Neural crest cell (in vitro differentiated cells): ENCODE measurements at regions not wholly inside any gene's neighbourhood (a gene's known extent, or its start where the extent isn't known, plus 50 kb on each side); places are given as distances from the start of the nearest gene placed in this dataset.
A peak's percentile ranks its signal among the peaks of the same experiment; 100 is the strongest.

Experiments used
- DNase-seq: peaks from one replicate; pipeline ENCODE4 v3.0.0; 2021; ENCODE audit warnings: low read depth, mixed read lengths, low spot score
- H3K27ac Mint-ChIP-seq: one replicate; pipeline ENCODE4 v1.8.0; 2021; ENCODE audit warnings: mild to moderate bottlenecking, mixed read lengths; ENCODE audit not compliant: unreplicated experiment
- H3K27me3 Mint-ChIP-seq: 2 replicates; pipeline ENCODE4 v1.8.0; 2021; ENCODE audit warnings: low read depth, mild to moderate bottlenecking, mixed read lengths
- H3K36me3 Mint-ChIP-seq: 2 replicates; pipeline ENCODE4 v1.8.0; 2021; ENCODE audit warnings: low read depth, mild to moderate bottlenecking, mixed read lengths
- H3K4me1 Mint-ChIP-seq: 2 replicates; pipeline ENCODE4 v1.8.0; 2021; ENCODE audit warnings: mixed read lengths
- H3K4me3 Mint-ChIP-seq: one replicate; pipeline ENCODE4 v1.8.0; 2021; ENCODE audit warnings: mild to moderate bottlenecking, mixed read lengths
- H3K9me3 Mint-ChIP-seq: 2 replicates; pipeline ENCODE4 v1.8.0; 2021; ENCODE audit warnings: mixed read lengths
- TF ChIP-seq, protein P1 (sequence below): fragments of 200-600 bp; sonication (generic); conservative IDR thresholded peaks from 2 replicates; pipeline ENCODE4 v1.5.0; 2021; ENCODE audit warnings: antibody characterized with exemption, mild to moderate bottlenecking

DNA sequence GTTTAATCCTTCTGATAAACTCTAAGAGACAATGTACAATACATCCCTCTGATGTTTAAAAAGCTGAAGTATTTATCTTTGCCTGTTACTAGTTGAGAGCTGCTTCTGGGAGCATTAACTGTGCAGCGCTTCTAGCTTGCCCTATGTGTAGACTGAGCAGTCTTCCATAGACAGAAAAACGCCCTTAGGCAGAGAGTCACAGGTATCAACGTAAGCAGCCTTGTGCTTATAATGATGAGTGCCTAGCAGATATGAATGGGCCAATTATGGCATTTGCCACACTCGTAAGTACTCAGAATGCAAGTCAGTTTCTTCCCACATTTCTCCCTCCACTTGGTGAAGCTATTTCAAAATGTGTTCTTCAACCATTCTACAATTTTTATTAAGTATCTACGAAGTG, 731.1 kb upstream of the SLC8A1 start:
- no peak for DNase-seq
- no peaks in the 10 kb centered on the region for H3K27me3 Mint-ChIP-seq
- TF ChIP-seq, protein P1, sequence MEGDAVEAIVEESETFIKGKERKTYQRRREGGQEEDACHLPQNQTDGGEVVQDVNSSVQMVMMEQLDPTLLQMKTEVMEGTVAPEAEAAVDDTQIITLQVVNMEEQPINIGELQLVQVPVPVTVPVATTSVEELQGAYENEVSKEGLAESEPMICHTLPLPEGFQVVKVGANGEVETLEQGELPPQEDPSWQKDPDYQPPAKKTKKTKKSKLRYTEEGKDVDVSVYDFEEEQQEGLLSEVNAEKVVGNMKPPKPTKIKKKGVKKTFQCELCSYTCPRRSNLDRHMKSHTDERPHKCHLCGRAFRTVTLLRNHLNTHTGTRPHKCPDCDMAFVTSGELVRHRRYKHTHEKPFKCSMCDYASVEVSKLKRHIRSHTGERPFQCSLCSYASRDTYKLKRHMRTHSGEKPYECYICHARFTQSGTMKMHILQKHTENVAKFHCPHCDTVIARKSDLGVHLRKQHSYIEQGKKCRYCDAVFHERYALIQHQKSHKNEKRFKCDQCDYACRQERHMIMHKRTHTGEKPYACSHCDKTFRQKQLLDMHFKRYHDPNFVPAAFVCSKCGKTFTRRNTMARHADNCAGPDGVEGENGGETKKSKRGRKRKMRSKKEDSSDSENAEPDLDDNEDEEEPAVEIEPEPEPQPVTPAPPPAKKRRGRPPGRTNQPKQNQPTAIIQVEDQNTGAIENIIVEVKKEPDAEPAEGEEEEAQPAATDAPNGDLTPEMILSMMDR = no peak
- no peak overlapping the region for H3K4me3 Mint-ChIP-seq
- H3K36me3 Mint-ChIP-seq = no peaks in the 10 kb centered on the region
- H3K27ac Mint-ChIP-seq = no peak overlapping the region
- no peaks in the 10 kb centered on the region for H3K4me1 Mint-ChIP-seq
- no peaks in the 10 kb centered on the region for H3K9me3 Mint-ChIP-seq

GRCh38 chr2:41187376-41188122, 735.7 kb upstream of the SLC8A1 start:
- Mint-ChIP-seq H3K4me3 (no peak overlapping the region), H3K27ac (no peak overlapping the region), H3K36me3 (no peaks in the 10 kb centered on the region), H3K9me3 (no peaks in the 10 kb centered on the region), H3K4me1 (no peaks in the 10 kb centered on the region), H3K27me3 (no peaks in the 10 kb centered on the region)
- no peak for DNase-seq
- TF ChIP-seq, protein P1 = no peak

DNA sequence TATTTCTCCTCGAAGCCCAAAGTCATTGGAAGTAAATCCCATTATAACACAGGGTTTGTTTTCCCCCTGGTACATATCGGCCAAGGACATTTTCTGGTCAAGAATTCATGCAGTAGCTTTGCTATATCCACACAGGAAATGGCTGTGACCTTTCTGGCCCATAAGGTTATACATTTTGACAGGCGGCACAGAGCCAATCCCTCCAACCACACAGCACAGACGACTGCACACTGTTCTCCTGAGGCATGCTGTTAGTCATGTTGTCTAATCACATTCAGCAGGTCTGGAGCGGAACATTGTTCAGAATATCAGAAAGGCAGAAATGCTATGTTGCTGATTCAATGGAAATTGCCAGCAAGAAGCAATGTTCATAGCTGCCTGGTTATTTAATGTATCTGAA, 742.3 kb upstream of the SLC8A1 start:
- Mint-ChIP-seq H3K27ac (no peak overlapping the region), H3K27me3 (no peaks in the 10 kb centered on the region), H3K36me3 (no peaks in the 10 kb centered on the region), H3K9me3 (no peaks in the 10 kb centered on the region), H3K4me3 (no peak overlapping the region), H3K4me1 (peaks cover 16% of the 10 kb centered on the region)
- TF ChIP-seq, protein P1 = no peak
- DNase-seq = peak; percentile 2

- Mint-ChIP-seq H3K9me3 (no peaks in the 10 kb centered on the region), H3K27me3 (no peaks in the 10 kb centered on the region), H3K4me3 (no peak overlapping the region), H3K36me3 (no peaks in the 10 kb centered on the region), H3K27ac (no peak overlapping the region), H3K4me1 (peaks cover 16% of the 10 kb centered on the region)
- no peak for DNase-seq
- TF ChIP-seq, protein P1 = no peak
Observed at GRCh38 chr2:41197781-41198180, 745.9 kb upstream of the SLC8A1 start.

DNA sequence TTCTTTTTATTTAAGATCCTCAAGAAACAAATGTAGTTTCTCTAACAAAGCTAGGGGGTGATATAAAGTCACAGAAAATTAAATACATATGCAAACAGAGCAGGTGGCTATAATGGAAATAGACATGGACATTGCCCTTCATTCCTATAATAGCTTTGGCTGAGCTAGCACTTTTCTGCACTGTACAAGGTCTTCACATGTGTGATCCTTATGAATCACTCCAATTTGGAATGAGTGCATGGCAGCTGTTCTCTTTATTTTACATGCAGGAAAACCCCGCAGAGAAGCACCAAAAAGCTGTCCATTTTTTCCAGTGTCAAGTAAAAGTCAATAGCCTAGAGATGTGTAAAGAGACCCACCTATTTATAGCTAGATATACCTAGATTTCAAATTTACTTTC, 747.4 kb upstream of the SLC8A1 start:
- Mint-ChIP-seq H3K4me3 (no peak overlapping the region), H3K9me3 (no peaks in the 10 kb centered on the region), H3K36me3 (no peaks in the 10 kb centered on the region), H3K27ac (no peak overlapping the region), H3K27me3 (no peaks in the 10 kb centered on the region), H3K4me1 (peaks cover 7% of the 10 kb centered on the region)
- DNase-seq = no peak
- TF ChIP-seq, protein P1 = no peak
